GM20431 (cell line): ENCODE measurements at regions not wholly inside any gene's neighbourhood (a gene's known extent, or its start where the extent isn't known, plus 50 kb on each side); places are given as distances from the start of the nearest gene placed in this dataset.

Experiments used
- in situ Hi-C: fragments of 300-500 bp; cut with MseI, MboI; formaldehyde crosslinking; loops from one replicate; pipeline ENCODE4 v1.15.0; 2020; ENCODE audit warnings: low sequenced_read_pairs; ENCODE audit not compliant: unreplicated experiment

- in situ Hi-C loops, result no loop called here
Observed at GRCh38 chr11:29395555-29396072, 621.2 kb downstream of the KCNA4 start.

- in situ Hi-C loops, result no loop called here
Observed at GRCh38 chr11:29389793-29390192, 627.0 kb downstream of the KCNA4 start.

GRCh38 chr11:29373725-29374124 lies 643.1 kb downstream of the KCNA4 start:
- in situ Hi-C loops, result no loop called here

GRCh38 chr11:29368126-29368525 lies 648.7 kb downstream of the KCNA4 start:
- in situ Hi-C loops, result no loop called here

GRCh38 chr11:29364006-29364405 lies 652.8 kb downstream of the KCNA4 start:
- in situ Hi-C loops, result no loop called here

GRCh38 chr11:29361369-29361768 lies 655.5 kb downstream of the KCNA4 start:
- in situ Hi-C loops, result no loop called here

GRCh38 chr11:29353833-29354232 lies 663.0 kb downstream of the KCNA4 start:
- in situ Hi-C loops, result no loop called here

GRCh38 chr11:29352273-29352795 lies 664.5 kb downstream of the KCNA4 start:
- in situ Hi-C loops, result no loop called here

- in situ Hi-C loops, result no loop called here
Observed at GRCh38 chr11:29351301-29351873, 665.4 kb downstream of the KCNA4 start.

- in situ Hi-C loops, result loop anchor here (25.0 kb wide), 1 partner anchor 1656 kb away; no protein-coding TSS in a partner anchor
Observed at GRCh38 chr11:29343465-29344333, 673.1 kb downstream of the KCNA4 start.

- in situ Hi-C loops, result loop anchor here (25.0 kb wide), 1 partner anchor 1650 kb away; no protein-coding TSS in a partner anchor
Observed at GRCh38 chr11:29336727-29337575, 679.9 kb downstream of the KCNA4 start.

- in situ Hi-C loops, result loop anchor here (25.0 kb wide), 1 partner anchor 1647 kb away; no protein-coding TSS in a partner anchor
Observed at GRCh38 chr11:29334776-29335130, 682.1 kb downstream of the KCNA4 start.

- in situ Hi-C loops, result loop anchor here (25.0 kb wide), 1 partner anchor 1647 kb away; no protein-coding TSS in a partner anchor
Observed at GRCh38 chr11:29333993-29334775, 682.6 kb downstream of the KCNA4 start.

- in situ Hi-C loops, result loop anchor here (25.0 kb wide), 1 partner anchor 1644 kb away; no protein-coding TSS in a partner anchor
Observed at GRCh38 chr11:29331451-29332010, 685.3 kb downstream of the KCNA4 start.

- in situ Hi-C loops, result loop anchor here (25.0 kb wide), 1 partner anchor 1642 kb away; no protein-coding TSS in a partner anchor
Observed at GRCh38 chr11:29328961-29329441, 687.8 kb downstream of the KCNA4 start.

- in situ Hi-C loops, result loop anchor here (25.0 kb wide), 1 partner anchor 1641 kb away; no protein-coding TSS in a partner anchor
Observed at GRCh38 chr11:29327891-29328290, 688.9 kb downstream of the KCNA4 start.

GRCh38 chr11:29326757-29327156 lies 690.1 kb downstream of the KCNA4 start:
- in situ Hi-C loops, result loop anchor here (25.0 kb wide), 1 partner anchor 1639 kb away; no protein-coding TSS in a partner anchor

- in situ Hi-C loops, result no loop called here
Observed at GRCh38 chr11:29324328-29324727, 692.5 kb downstream of the KCNA4 start.
